GM12874 (cell line): ENCODE measurements at regions not wholly inside any gene's neighbourhood (a gene's known extent, or its start where the extent isn't known, plus 50 kb on each side); places are given as distances from the start of the nearest gene placed in this dataset.

Source experiments
- CTCF ChIP-seq: IDR thresholded peaks from 2 replicates; pipeline ENCODE4 v1.5.1; 2011; ENCODE audit warnings: low read depth, mild to moderate bottlenecking, control low read depth, low read length, moderate library complexity; ENCODE audit not compliant: insufficient read depth

GRCh38 chr2:199527071-199527470, 69.3 kb upstream of the SATB2 start:
- no peak for TF ChIP-seq CTCF

GRCh38 chr2:199524689-199525574, 67.2 kb upstream of the SATB2 start:
- no peak for TF ChIP-seq CTCF

GRCh38 chr2:199509403-199509802, 51.7 kb upstream of the SATB2 start:
- no peak for TF ChIP-seq CTCF
